ENCODE measurements at regions not wholly inside any gene's neighbourhood (a gene's known extent, or its start where the extent isn't known, plus 50 kb on each side); places are given as distances from the start of the nearest gene placed in this dataset.

DNA sequence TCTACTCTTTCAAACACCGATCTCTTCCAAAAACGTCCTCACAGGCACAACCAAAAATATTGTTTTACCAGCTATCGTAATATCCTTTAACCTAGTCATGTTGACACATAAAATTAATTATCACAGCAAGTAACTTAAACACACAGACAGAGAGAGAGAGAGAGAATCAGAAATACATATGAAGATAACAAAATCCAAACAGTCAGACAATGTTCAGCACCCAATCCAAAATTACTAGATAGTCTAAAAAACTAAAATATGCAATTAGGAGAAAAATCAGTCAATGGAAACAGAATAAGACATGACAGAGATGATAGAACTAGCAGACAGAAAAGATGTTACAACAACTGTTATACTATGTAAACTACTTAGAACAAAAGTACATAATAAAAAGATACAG is 537.7 kb downstream of the LMO4 start:
- no peak for TF ChIP-seq CTCF (IDR thresholded peaks at IDR 0.05)
- TF ChIP-seq POLR2AphosphoS5 (IDR thresholded peaks at IDR 0.05; ENCODE audit: insufficient read depth in 1 of 2, low read depth in 1 of 2), result no peak
- TF ChIP-seq POLR2A (IDR thresholded peaks at IDR 0.05), result no peak
